Inflammatory macrophage treated with lipopolysaccharide for 1 hour (primary cell): ENCODE measurements at regions not wholly inside any gene's neighbourhood (a gene's known extent, or its start where the extent isn't known, plus 50 kb on each side); places are given as distances from the start of the nearest gene placed in this dataset.

ENCODE experiments used
- DNase-seq, 2 donors: peaks; one replicate each; pipeline ENCODE4 v3.0.0-alpha.2; 2020 to 2022

GRCh38 chr5:175163586-175164275, 280.3 kb downstream of the DRD1 start:
- no peak for DNase-seq

GRCh38 chr5:175162036-175162435, 281.9 kb downstream of the DRD1 start:
- no peak for DNase-seq

GRCh38 chr5:175159956-175160355, 284.0 kb downstream of the DRD1 start:
- no peak for DNase-seq

- no peak for DNase-seq
Measured at GRCh38 chr5:175148636-175149172, 295.3 kb downstream of the DRD1 start.

- no peak for DNase-seq
Measured at GRCh38 chr5:175146733-175147132, 297.2 kb downstream of the DRD1 start.

- no peak for DNase-seq
Measured at GRCh38 chr5:175141421-175141820, 302.6 kb downstream of the DRD1 start.

- DNase-seq, result no peak
Measured at GRCh38 chr5:175133185-175133584, 310.8 kb downstream of the DRD1 start.

GRCh38 chr5:175131432-175131831, 312.6 kb downstream of the DRD1 start:
- no peak for DNase-seq

- DNase-seq, result no peak
Measured at GRCh38 chr5:175129619-175130018, 314.4 kb downstream of the DRD1 start.

- DNase-seq, result no peak
Measured at GRCh38 chr5:175129121-175129520, 314.9 kb downstream of the DRD1 start.

- DNase-seq, result no peak
Measured at GRCh38 chr5:175124821-175125220, 319.2 kb downstream of the DRD1 start.

GRCh38 chr5:175124251-175124813, 319.6 kb downstream of the DRD1 start:
- DNase-seq, result no peak

GRCh38 chr5:175123542-175123941, 320.4 kb downstream of the DRD1 start:
- DNase-seq, result no peak

- no peak for DNase-seq
Measured at GRCh38 chr5:175121457-175121856, 322.5 kb downstream of the DRD1 start.

- no peak for DNase-seq
Measured at GRCh38 chr5:175120412-175120811, 323.6 kb downstream of the DRD1 start.

GRCh38 chr5:175118700-175119309, 325.2 kb downstream of the DRD1 start:
- no peak for DNase-seq

GRCh38 chr5:175116466-175117048, 327.4 kb downstream of the DRD1 start:
- DNase-seq, result no peak

GRCh38 chr5:175115831-175116230, 328.2 kb downstream of the DRD1 start:
- DNase-seq, result no peak

- no peak for DNase-seq
Measured at GRCh38 chr5:175113947-175114346, 330.0 kb downstream of the DRD1 start.

- no peak for DNase-seq
Measured at GRCh38 chr5:175109058-175109755, 334.8 kb downstream of the DRD1 start.

- no peak for DNase-seq
Measured at GRCh38 chr5:175107865-175108264, 336.1 kb downstream of the DRD1 start.

- no peak for DNase-seq
Measured at GRCh38 chr5:175107028-175107588, 336.9 kb downstream of the DRD1 start.

GRCh38 chr5:175104677-175105076, 339.3 kb downstream of the DRD1 start:
- no peak for DNase-seq
